GM18909 (cell line): ENCODE measurements at regions not wholly inside any gene's neighbourhood (a gene's known extent, or its start where the extent isn't known, plus 50 kb on each side); places are given as distances from the start of the nearest gene placed in this dataset.

Experiments used
- ATAC-seq: cut with Tn5 transposase; IDR thresholded peaks from one replicate; pipeline ENCODE4 v1.9.1; 2021; ENCODE audit warnings: mild to moderate bottlenecking; ENCODE audit not compliant: unreplicated experiment, poor library complexity

- no peak for ATAC-seq
Observed at GRCh38 chr9:108316630-108317029, 539.2 kb downstream of the ACTL7B start.

GRCh38 chr9:108316066-108316465 lies 539.7 kb downstream of the ACTL7B start:
- no peak for ATAC-seq

- ATAC-seq: no peak
Observed at GRCh38 chr9:108311745-108312144, 544.0 kb downstream of the ACTL7B start.

GRCh38 chr9:108310202-108310601 lies 545.6 kb downstream of the ACTL7B start:
- no peak for ATAC-seq

- ATAC-seq: no peak
Observed at GRCh38 chr9:108300306-108301287, 555.2 kb downstream of the ACTL7B start.

GRCh38 chr9:108297073-108297472 lies 558.7 kb downstream of the ACTL7B start:
- no peak for ATAC-seq

- ATAC-seq: no peak
Observed at GRCh38 chr9:108296056-108296455, 559.7 kb downstream of the ACTL7B start.

- ATAC-seq: no peak
Observed at GRCh38 chr9:108291586-108291932, 564.2 kb downstream of the ACTL7B start.

GRCh38 chr9:108290839-108291585 lies 564.8 kb downstream of the ACTL7B start:
- ATAC-seq: no peak

- no peak for ATAC-seq
Observed at GRCh38 chr9:108286638-108287206, 569.1 kb downstream of the ACTL7B start.

GRCh38 chr9:108283696-108284095 lies 572.1 kb downstream of the ACTL7B start:
- no peak for ATAC-seq

- ATAC-seq: no peak
Observed at GRCh38 chr9:108282872-108283271, 572.9 kb downstream of the ACTL7B start.

GRCh38 chr9:108281696-108282095 lies 574.1 kb downstream of the ACTL7B start:
- ATAC-seq: no peak

GRCh38 chr9:108278341-108278740 lies 577.4 kb downstream of the ACTL7B start:
- ATAC-seq: no peak

- no peak for ATAC-seq
Observed at GRCh38 chr9:108277216-108277615, 578.6 kb downstream of the ACTL7B start.

GRCh38 chr9:108275906-108276305 lies 579.9 kb downstream of the ACTL7B start:
- no peak for ATAC-seq

- ATAC-seq: no peak
Observed at GRCh38 chr9:108274971-108275370, 580.8 kb downstream of the ACTL7B start.

- ATAC-seq: no peak
Observed at GRCh38 chr9:108273988-108274387, 581.8 kb downstream of the ACTL7B start.

GRCh38 chr9:108272349-108272899 lies 583.4 kb downstream of the ACTL7B start:
- peak; percentile 54 for ATAC-seq

- ATAC-seq: peak; percentile 22
Observed at GRCh38 chr9:108271646-108272348, 584.0 kb downstream of the ACTL7B start.
